ENCODE measurements at regions not wholly inside any gene's neighbourhood (a gene's known extent, or its start where the extent isn't known, plus 50 kb on each side); places are given as distances from the start of the nearest gene placed in this dataset.

- TF ChIP-seq, protein P1, sequence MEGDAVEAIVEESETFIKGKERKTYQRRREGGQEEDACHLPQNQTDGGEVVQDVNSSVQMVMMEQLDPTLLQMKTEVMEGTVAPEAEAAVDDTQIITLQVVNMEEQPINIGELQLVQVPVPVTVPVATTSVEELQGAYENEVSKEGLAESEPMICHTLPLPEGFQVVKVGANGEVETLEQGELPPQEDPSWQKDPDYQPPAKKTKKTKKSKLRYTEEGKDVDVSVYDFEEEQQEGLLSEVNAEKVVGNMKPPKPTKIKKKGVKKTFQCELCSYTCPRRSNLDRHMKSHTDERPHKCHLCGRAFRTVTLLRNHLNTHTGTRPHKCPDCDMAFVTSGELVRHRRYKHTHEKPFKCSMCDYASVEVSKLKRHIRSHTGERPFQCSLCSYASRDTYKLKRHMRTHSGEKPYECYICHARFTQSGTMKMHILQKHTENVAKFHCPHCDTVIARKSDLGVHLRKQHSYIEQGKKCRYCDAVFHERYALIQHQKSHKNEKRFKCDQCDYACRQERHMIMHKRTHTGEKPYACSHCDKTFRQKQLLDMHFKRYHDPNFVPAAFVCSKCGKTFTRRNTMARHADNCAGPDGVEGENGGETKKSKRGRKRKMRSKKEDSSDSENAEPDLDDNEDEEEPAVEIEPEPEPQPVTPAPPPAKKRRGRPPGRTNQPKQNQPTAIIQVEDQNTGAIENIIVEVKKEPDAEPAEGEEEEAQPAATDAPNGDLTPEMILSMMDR (IDR thresholded peaks at IDR 0.05): no peak
These were observed 364.2 kb upstream of the AMELY start for GRCh38 chrY:7275751-7276150.

- TF ChIP-seq, protein P1 (IDR thresholded peaks at IDR 0.05): no peak
These were observed 363.5 kb upstream of the AMELY start for GRCh38 chrY:7275014-7275413.

GRCh38 chrY:7274369-7274913 is 362.9 kb upstream of the AMELY start:
- TF ChIP-seq, protein P1 (IDR thresholded peaks at IDR 0.05): no peak

GRCh38 chrY:7273587-7274203 is 362.1 kb upstream of the AMELY start:
- TF ChIP-seq, protein P1 (IDR thresholded peaks at IDR 0.05): no peak

DNA sequence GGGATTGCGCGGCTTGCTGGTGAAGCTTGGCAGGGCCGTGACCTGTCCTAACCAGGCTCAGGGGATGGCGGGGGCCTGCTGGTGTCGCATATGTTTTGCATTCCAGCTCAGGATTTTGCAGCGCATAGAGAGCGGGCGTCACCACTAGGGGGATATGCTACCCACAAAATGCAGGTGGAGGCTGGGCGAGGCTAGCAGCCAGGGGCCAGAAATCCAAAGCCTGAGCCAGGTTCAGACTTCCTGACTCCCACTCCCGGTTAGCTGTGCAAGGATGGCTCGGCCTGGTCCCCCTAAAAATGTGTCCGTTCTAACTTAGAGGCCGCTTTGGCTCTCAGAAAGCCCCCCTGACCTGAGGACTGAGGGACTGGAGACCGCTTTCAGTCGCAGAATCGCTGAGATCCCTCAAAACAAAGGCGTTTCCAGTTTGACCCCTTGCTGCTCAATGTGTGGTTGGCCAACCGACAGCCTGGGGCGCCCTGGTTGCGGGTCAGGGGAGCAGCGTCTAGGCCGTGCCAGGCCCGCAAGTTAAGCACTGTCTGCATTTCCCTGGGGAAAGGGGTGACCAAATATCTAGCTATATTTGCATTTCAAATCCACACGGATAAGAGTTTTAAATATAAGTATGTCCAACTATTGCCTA is 361.1 kb upstream of the AMELY start:
- TF ChIP-seq, protein P1 (IDR thresholded peaks at IDR 0.05): no peak

DNA sequence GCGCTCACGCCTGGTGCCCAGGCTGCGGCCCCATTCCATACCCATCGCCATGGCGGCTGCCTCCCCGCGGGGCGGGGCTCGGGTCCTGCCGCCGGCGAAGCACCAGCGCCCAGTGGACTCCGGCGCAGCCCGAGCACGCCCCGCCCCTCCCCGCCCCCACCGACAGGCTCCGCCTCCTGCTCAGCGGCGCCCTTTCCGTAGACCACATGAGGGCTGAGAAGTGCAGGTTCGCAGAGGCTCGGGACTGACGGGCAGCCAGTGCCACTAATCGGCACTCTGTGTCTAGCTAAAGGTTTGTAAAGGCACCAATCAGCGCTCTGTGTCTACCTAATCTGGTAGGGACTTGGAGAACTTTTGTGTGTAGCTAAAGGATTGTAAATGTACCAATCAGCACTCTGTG is 352.2 kb upstream of the AMELY start:
- TF ChIP-seq, protein P1 (IDR thresholded peaks at IDR 0.05): no peak

- TF ChIP-seq, protein P1 (IDR thresholded peaks at IDR 0.05): no peak
These were observed 351.0 kb upstream of the AMELY start for GRCh38 chrY:7262531-7262930.

Measured in LNCAP (cell line).